Large intestine (tissue), 3 donors: ENCODE measurements at regions not wholly inside any gene's neighbourhood (a gene's known extent, or its start where the extent isn't known, plus 50 kb on each side); places are given as distances from the start of the nearest gene placed in this dataset.

Source experiments
- DNase-seq, 2 donors: peaks; one replicate each; pipeline versions ENCODE4 v3.0.0 to v3.0.0-alpha.2; 2013
- H3K27ac ChIP-seq: one replicate; pipeline ENCODE4 v1.5.1; 2013; ENCODE audit warnings: low read length
- H3K27me3 ChIP-seq: 2 replicates; pipeline ENCODE4 v1.6.1; 2013; ENCODE audit warnings: low read length; ENCODE audit not compliant: control insufficient read depth, insufficient read depth
- H3K36me3 ChIP-seq: 2 replicates; pipeline ENCODE4 v1.6.1; 2013; ENCODE audit warnings: low read length; ENCODE audit not compliant: control insufficient read depth, insufficient read depth
- H3K4me1 ChIP-seq: one replicate; pipeline ENCODE4 v1.6.1; 2013; ENCODE audit warnings: low read length; ENCODE audit not compliant: control insufficient read depth, insufficient read depth
- H3K4me3 ChIP-seq: one replicate; pipeline ENCODE4 v1.5.1; 2013; ENCODE audit warnings: low read length
- H3K9me3 ChIP-seq: one replicate; pipeline ENCODE4 v1.6.1; 2013; ENCODE audit warnings: mild to moderate bottlenecking, low read depth, low read length, moderate library complexity; ENCODE audit not compliant: control insufficient read depth
- whole genome bisulfite sequencing: methylation state at CpG from one replicate; pipeline ENCODE4 v1.1.5; 2013; ENCODE audit warnings: low lambda C conversion rate; ENCODE audit not compliant: insufficient coverage; 5-methylcytosine and 5-hydroxymethylcytosine counted together

DNA sequence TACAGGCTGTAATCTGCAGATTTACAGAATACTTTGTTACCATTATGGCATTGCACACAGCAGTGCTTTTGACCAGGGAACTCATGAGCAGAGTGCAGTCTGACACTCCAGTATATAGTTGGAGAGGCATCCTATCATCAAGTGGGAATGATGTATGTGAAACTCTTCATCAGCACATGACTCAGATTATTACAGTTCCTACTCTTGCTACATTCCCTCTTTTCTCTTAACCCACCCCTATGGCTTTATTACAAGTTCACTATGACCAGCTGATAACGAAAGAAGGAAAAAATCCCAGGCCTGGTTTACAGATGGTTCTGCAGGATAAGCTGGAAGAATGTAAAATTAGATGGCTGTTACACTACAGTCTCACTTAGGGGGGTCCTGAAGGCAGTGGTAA, 385.9 kb downstream of the RASEF start:
- Histone ChIP-seq H3K4me3 (no peak overlapping the region), H3K27ac (no peak overlapping the region), H3K4me1 (no peaks in the 10 kb centered on the region), H3K27me3 (no peaks in the 10 kb centered on the region), H3K9me3 (no peaks in the 10 kb centered on the region), H3K36me3 (no peaks in the 10 kb centered on the region)
- no CpG with 5 or more reads among the region's 1 CpG for WGBS
- DNase-seq: no peak

DNA sequence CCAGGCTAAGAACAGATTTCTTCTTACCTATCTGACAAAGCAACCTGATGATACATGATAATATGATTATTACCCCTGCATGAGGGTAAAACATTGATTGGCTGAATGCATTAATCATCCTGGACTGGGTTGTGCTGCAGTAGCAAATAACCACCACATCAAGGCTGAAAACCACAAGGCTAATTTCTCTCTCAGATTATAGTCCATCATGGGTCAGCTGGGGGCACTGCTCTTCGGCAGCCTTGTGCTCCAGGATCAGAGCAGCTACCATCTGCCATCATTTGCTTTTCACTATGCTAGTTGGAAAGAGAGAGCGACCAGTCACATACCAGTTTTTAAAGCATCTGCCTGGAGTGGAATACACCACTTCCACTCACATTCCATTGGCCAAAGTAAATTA, 383.5 kb downstream of the RASEF start:
- no peak overlapping the region for H3K4me3 ChIP-seq
- no peaks in the 10 kb centered on the region for H3K9me3 ChIP-seq
- no peak for DNase-seq
- no CpG with 5 or more reads among the region's 2 CpGs for WGBS
- H3K4me1 ChIP-seq: no peaks in the 10 kb centered on the region
- no peaks in the 10 kb centered on the region for H3K36me3 ChIP-seq
- H3K27me3 ChIP-seq: no peaks in the 10 kb centered on the region
- H3K27ac ChIP-seq: no peak overlapping the region

DNA sequence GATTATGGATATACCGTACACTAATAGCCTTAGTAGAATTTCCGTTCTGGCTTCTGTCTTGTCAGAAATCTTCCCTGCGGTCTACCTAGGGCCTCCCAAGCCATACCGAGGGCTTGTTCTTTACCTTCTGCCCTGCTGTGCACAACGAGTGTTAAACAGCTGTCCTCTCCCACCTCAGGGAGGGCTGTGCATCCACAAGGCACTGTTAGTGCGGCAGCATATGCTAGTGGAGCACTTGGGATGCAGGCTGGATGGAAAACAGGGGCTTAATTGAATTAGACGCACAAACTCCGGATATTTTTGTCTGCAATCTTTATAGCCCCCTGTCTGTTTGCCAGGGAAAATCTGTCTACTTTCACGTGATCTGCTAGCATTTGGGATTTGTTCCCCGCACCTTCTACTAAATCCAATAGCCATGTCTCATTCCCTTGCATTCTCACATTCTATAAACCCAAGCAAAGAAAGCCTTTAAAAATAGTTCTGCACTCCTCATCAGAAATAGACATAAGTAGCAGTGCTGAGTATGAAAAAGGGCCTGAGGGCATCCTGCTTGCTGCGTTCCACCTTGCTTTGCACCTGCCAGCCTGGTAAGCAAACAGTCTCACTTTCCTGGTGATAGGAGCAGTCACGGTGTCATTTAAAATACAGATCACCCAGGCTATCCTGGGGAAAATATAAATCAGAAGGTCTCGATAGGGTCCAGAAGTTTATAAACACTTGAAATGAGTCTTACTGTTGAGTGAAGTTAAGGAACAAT, 382.6 kb downstream of the RASEF start:
- Histone ChIP-seq H3K27me3 (no peaks in the 10 kb centered on the region), H3K27ac (no peak overlapping the region), H3K4me3 (no peak overlapping the region), H3K9me3 (no peaks in the 10 kb centered on the region), H3K36me3 (no peaks in the 10 kb centered on the region), H3K4me1 (no peaks in the 10 kb centered on the region)
- DNase-seq: no peak
- WGBS: 80% methylated on average over 3 of the region's 13 CpGs

DNA sequence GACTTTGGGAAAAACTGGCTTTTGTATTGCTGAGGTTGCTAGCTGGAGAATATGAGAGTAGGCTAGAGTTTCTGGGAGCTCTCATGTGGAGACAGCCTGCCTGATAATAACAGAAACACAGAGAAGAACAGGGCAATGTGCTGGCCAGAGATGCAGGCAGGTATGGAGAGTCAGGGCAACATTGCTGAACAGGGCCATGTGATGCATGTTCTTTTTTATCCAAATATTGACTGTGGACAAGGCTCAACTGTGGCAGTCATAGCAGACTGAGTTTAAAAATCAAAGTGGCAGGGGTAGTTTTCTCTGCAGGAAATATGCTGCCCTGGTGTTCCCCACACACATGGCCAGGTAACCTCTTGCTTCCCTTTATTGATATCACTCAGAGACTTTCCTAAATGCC, 381.1 kb downstream of the RASEF start:
- Histone ChIP-seq H3K9me3 (no peaks in the 10 kb centered on the region), H3K27me3 (no peaks in the 10 kb centered on the region), H3K27ac (no peak overlapping the region), H3K4me3 (no peak overlapping the region), H3K4me1 (no peaks in the 10 kb centered on the region), H3K36me3 (no peaks in the 10 kb centered on the region)
- DNase-seq: no peak

DNA sequence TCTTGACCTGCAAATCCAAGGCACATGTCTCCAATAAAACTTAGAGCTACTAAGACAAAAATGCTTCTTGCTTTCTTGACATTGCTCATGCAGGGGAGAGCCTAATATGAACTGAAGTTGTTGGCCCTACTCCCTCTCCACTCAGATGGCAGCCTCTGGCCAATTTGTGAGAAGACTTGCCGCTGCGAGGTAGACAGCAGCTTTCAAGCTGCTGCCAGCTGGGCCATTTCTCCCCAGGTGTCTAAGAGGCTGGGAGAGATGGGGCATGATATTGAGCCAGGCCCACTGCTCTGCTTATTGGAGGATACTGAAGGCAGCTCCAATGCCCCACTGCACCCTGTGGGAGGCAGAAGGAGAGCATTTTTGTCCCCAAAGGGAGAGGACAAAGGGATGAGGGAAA, 380.5 kb downstream of the RASEF start:
- Histone ChIP-seq H3K9me3 (no peaks in the 10 kb centered on the region), H3K27me3 (no peaks in the 10 kb centered on the region), H3K4me3 (no peak overlapping the region), H3K27ac (no peak overlapping the region), H3K36me3 (no peaks in the 10 kb centered on the region), H3K4me1 (no peaks in the 10 kb centered on the region)
- DNase-seq: no peak
- WGBS: no CpG with 5 or more reads among the region's 2 CpGs

DNA sequence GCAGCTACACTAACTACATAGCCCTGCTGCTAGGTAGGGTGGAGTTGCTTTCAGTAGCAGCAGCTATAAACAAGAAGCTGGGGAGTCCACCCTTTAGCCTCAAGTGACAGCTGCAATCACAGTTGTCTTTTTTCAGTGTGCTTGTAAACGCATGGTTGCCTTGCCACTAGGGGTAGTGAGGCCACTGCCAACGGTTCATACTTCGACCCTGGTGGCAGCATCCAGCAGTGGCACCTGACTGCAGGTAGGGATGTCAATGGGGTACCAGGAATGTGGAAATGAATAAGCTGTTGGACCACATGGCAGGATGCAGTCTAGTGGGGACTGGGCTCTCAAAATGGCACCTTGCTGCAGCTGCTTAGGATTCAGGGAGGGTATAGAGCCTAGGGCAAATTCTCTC, 367.2 kb downstream of the RASEF start:
- no peak overlapping the region for H3K27ac ChIP-seq
- DNase-seq: no peak
- no CpG with 5 or more reads among the region's 3 CpGs for WGBS
- peaks cover 5% of the 10 kb centered on the region for H3K9me3 ChIP-seq
- no peaks in the 10 kb centered on the region for H3K36me3 ChIP-seq
- H3K4me3 ChIP-seq: no peak overlapping the region
- H3K27me3 ChIP-seq: no peaks in the 10 kb centered on the region
- H3K4me1 ChIP-seq: no peaks in the 10 kb centered on the region

DNA sequence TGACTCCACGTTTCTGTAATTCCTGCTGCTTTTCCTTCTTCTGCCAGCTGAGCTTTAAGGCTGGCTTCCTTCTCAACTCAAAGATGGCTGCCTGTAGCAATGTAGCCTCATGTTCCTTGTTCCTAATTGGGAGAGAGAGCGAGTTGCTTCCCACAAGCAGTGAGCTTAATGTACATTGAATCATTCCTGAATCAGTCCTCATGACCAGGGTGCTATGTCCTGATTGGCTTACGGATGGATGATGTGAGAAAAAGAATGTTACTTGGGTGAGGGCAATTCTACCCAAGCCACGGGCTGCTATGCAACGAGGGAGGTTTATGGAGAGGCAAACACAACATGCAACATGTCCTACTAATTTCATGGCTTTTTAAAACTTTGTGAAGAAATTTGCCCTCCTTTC, 356.2 kb downstream of the RASEF start:
- no peak for DNase-seq
- WGBS: no CpG with 5 or more reads among the region's 5 CpGs
- no peak overlapping the region for H3K27ac ChIP-seq

DNA sequence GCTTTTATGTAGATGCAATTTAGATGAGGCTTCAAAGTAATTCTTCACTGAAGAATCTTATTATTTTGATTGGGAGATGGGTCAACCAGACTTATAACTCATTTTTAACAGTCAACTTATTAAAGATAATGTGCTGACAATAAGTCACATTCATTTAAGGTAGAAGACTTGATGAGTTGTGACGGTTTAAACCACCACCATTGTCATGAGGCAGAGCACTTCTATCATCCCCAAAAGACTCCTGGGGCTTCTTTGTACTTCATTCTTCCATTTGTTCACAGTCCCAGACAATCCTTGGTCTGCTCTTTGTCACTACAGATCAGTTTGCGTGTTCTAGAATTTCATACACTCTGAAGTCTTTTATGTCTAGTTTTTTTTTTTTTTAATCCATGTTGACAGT, 346.1 kb downstream of the RASEF start:
- Histone ChIP-seq H3K4me3 (no peak overlapping the region), H3K36me3 (no peaks in the 10 kb centered on the region), H3K4me1 (no peaks in the 10 kb centered on the region), H3K27ac (no peak overlapping the region), H3K9me3 (no peaks in the 10 kb centered on the region), H3K27me3 (no peaks in the 10 kb centered on the region)
- WGBS: 100% methylated on average over 1 of the region's 2 CpGs
- no peak for DNase-seq

More for the DNA sequence above, 356.2 kb downstream of the RASEF start:
- Histone ChIP-seq H3K9me3 (no peaks in the 10 kb centered on the region), H3K27me3 (no peaks in the 10 kb centered on the region), H3K4me3 (no peak overlapping the region), H3K36me3 (no peaks in the 10 kb centered on the region), H3K4me1 (no peaks in the 10 kb centered on the region)

DNA sequence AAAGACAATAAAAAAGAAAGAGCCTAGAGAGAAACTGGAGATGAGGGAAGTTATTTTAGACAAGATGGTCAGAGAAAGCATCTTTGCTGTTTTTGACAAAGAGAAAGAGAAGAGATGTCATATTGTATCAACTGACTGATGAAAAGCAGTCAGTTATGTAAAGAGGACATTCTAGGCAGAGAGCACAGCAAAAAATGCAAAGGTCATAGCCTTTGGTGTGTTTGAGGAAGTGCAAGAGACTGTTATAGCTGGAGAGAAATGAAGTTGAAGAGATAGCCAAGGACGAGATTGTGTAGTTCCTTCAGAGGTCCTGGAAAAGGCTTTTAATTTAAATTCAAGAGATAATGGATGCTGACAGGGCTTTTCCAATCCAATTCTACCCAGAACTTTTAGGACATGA, 342.4 kb downstream of the RASEF start:
- DNase-seq: no peak
- H3K27me3 ChIP-seq: no peaks in the 10 kb centered on the region
- H3K27ac ChIP-seq: no peak overlapping the region
- H3K9me3 ChIP-seq: no peaks in the 10 kb centered on the region
- no peaks in the 10 kb centered on the region for H3K36me3 ChIP-seq
- WGBS: 80% methylated on average over 1 of the region's 1 CpG
- no peaks in the 10 kb centered on the region for H3K4me1 ChIP-seq
- no peak overlapping the region for H3K4me3 ChIP-seq

DNA sequence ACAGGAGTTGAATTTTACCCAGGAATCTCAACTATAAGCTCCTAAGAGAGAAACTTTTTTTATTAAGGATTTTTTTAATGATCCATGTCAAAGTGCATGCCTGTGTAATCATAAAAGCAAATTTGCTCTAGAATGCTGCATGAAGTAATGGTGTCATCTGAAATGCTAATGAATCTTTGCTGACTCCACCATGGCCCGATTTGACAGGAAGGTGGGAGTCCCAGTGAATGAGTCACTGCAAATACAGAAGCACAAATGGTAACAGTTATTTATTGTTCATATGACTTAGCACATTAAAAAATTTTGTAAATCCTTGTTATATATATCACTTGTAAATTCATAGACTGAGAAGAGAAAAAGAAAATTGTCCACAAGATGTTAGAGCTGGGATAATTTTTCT, 341.3 kb downstream of the RASEF start:
- Histone ChIP-seq H3K27me3 (no peaks in the 10 kb centered on the region), H3K36me3 (no peaks in the 10 kb centered on the region), H3K4me3 (no peak overlapping the region), H3K27ac (no peak overlapping the region), H3K4me1 (no peaks in the 10 kb centered on the region), H3K9me3 (no peaks in the 10 kb centered on the region)
- no CpG with 5 or more reads among the region's 1 CpG for WGBS
- DNase-seq: no peak

DNA sequence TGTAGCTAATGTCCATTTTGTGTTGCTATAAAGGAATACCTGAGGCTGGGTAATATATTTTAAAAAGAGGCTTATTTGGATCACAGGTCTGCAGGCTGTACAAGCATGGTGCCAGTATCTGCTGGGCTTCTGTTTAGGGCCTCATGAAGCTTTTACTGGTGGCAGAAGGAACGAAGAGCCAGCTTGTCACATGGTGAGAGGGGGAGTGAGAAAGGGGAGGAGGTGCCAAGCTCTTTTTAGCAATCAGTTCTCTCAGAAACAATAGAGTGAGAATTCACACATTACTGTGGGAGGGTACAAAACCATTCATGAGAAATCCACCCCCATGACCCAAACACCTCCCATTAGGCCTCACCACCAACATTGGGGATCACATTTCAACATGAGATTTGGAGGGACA, 340.9 kb downstream of the RASEF start:
- WGBS: no CpG with 5 or more reads among the region's 1 CpG
- no peaks in the 10 kb centered on the region for H3K36me3 ChIP-seq
- no peak overlapping the region for H3K27ac ChIP-seq
- no peak overlapping the region for H3K4me3 ChIP-seq
- DNase-seq: no peak
- H3K9me3 ChIP-seq: no peaks in the 10 kb centered on the region
- no peaks in the 10 kb centered on the region for H3K4me1 ChIP-seq
- H3K27me3 ChIP-seq: no peaks in the 10 kb centered on the region
